GM19467 (cell line): ENCODE measurements at regions not wholly inside any gene's neighbourhood (a gene's known extent, or its start where the extent isn't known, plus 50 kb on each side); places are given as distances from the start of the nearest gene placed in this dataset.

Source experiments
- ATAC-seq: cut with Tn5 transposase; IDR thresholded peaks from one replicate; pipeline ENCODE4 v1.9.1; 2021; ENCODE audit warnings: mild to moderate bottlenecking, moderate library complexity; ENCODE audit not compliant: unreplicated experiment

DNA sequence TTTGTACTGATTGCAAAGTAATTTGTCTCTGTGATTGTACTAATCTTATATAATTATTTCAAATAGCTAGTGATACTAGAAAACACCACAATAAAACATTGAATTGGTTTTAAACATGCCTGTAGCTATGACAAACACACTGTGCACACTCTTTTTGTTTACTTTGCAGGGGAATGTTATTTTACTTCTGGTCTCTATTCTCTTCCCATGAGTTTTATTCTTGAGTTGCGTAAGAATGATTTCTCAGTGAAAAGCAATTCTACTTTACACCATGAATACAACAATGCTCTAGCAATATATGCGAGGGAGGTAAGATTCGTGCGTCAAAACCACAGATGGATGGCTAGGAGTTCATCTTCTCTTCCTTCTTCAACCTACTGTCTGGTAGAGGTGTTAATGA lies 68.4 kb upstream of the PHACTR1 start:
- ATAC-seq, result no peak

DNA sequence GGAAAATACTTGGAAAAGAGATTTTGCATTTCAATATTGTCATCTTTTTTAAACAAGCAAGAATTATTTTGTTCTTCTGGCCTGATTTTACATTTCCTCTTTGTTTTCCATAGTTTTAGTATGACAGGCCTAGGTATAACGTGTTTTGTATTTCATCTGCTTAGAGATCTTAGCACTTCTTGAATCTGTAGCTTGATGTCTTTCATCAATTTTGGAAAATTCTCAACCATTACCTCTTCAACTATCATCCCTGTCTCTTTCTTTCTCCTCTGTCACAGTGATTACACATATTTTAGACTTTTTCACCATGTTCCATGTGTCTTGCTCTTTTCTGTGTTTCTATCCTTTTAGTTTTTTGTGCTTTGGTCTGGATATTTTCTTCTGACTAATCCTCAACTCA lies 67.2 kb upstream of the PHACTR1 start:
- no peak for ATAC-seq

DNA sequence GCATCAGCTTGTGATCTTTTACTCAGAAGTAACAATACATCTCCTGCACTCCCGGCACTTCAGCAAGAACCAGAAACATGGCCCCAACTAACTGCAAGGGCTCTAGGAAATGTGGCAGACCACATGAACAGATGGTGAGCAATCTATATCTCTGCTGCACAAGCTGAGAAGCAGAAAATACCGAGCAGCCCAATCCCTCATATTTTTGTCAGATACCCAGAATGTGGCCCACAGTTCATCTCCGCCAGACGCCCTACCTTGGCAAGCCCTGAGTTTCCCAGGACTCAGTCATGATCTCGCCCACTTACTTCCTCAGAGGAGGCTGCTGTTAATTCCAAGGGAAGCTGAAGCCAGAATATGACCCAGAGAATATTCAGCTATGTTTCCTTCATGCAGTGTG lies 63.1 kb upstream of the PHACTR1 start:
- ATAC-seq, result no peak

DNA sequence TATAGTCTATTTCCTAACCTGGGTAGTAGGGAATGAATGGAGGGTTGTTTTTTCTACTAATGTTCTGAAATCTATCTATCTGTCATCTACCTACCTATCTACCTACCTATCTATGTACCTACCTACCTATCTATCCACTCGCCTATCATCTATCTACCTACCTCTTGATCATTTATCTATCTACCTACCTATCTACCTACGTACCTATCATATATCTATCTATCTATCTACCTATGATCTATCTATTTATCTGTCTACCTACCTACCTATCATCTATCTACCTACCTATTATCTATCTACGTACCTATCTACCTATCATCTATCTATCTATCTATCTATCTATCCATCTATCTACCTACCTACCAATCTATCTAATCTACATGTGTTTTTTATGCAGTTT lies 62.5 kb upstream of the PHACTR1 start:
- no peak for ATAC-seq

DNA sequence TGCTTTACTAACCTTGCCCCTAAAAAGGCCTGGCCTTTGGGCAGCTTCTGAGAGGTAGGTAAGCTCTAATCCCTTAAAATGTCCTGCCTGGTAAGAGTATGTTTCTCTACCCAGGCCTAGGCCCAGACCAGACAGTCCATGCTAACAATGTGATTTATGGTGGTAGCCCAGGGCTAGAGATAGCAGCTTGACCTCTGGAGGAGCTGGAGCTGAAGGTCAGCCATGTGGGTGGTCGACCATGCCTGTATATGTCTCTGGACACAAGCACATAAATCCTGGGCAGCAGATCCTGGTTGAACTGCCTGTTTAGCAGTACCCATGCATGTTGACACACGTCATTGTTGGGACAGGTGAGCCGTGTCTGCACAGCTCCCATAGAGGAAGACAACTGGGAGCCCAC lies 62.1 kb upstream of the PHACTR1 start:
- no peak for ATAC-seq

DNA sequence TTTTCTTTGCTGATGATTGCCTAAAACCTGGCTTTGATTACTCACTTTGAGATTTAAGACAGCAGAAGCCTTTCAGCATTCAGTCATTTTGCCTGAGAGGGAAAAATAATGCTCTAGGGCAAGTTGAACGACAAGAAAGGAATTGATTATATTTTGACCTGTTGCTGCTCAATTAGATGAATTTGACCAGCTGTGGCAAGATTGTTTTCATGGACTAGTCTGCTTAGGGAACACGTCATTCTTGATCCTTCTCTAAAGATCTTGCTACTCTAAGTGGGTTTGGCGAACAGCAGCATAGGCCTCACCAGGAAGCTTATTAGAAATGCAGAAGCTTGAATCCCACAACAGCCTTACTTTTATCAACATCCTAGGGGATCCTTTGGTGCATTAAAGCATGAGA lies 59.7 kb upstream of the PHACTR1 start:
- no peak for ATAC-seq

DNA sequence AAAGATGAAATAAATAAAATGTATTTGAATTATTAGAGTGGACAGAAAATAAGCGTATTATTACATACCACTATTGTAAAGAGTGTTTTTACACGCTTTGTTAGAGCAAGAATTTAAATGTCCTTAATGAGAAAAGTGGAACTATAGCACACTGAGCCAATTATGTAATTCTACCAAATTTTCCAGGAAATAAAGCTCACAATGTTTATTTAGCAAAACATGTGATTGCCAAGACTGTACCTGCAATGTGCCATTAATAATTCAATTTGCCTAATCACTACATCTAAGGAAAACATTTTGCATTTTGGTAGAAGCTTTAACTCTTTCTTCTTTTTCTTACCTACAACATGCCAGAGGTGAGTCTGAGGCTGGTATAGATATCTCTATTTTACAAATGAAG lies 58.7 kb upstream of the PHACTR1 start:
- ATAC-seq, result no peak

DNA sequence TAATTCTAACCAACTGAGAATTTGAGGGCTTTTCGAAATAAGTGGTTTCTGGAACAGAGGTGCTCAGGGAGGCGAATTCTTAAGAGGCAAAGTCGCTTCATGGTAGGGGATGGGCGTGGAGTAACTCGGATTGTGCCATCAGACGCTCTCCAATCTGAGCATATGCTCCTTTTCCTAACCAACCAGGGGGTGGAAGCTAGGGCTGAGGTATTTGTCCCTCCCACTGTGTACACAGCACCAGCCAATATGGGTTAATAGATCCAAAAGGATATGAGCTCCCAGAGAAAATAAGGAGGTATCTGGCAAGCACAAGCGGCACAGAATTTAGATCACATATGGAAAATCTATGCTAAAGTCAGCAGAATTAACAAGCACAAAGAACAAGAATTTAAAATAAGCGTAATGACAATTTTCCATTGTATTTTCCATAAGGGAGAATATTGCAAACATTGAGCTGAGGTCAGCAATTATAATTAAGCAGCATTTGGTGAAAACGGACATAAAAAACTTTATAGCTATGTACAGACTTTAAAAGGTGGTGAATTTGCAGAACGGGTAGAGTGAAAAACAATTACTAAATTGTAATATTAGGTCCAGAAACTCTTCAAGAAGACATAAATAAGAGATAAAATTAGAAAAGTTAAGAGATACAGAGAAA lies 55.0 kb upstream of the PHACTR1 start:
- no peak for ATAC-seq
